Activated CD4-positive, alpha-beta T cell treated with anti-CD3 and anti-CD28 coated beads for 1 hour (primary cell): ENCODE measurements at regions not wholly inside any gene's neighbourhood (a gene's known extent, or its start where the extent isn't known, plus 50 kb on each side); places are given as distances from the start of the nearest gene placed in this dataset.
"Not testable (repeated sequence)": the region's sequence is repeated elsewhere in the genome, so short reads cannot be mapped to it uniquely, and the experiment has no call there.

Experiments used
- DNase-seq: peaks from one replicate; pipeline ENCODE4 v3.0.0-alpha.2; 2020

- DNase-seq, result no peak
Measured at GRCh38 chr6:6750594-6751265, 162.2 kb downstream of the LY86 start.

GRCh38 chr6:6751266-6751596, 162.7 kb downstream of the LY86 start:
- no peak for DNase-seq

DNA sequence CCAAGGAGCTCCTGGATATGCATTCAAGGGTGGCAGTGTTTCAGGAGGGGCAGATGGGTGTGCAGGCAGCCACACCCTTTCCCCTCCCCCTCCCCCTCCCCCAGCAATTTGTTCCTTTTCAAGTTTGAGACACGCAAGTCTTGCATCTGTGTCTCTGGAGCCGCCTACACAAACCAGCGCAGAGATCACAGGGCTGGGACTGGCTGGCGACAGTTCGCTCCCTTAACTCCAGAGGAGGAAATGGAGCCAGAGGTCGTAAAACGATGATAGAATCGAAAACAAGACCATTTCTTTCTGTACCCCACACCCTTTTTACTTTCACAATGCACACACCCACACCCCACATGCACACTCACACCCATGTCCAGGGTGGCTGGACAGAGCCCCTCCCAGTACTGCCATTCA, 163.1 kb downstream of the LY86 start:
- DNase-seq, result no peak

GRCh38 chr6:6752129-6752528, 163.6 kb downstream of the LY86 start:
- no peak for DNase-seq

DNA sequence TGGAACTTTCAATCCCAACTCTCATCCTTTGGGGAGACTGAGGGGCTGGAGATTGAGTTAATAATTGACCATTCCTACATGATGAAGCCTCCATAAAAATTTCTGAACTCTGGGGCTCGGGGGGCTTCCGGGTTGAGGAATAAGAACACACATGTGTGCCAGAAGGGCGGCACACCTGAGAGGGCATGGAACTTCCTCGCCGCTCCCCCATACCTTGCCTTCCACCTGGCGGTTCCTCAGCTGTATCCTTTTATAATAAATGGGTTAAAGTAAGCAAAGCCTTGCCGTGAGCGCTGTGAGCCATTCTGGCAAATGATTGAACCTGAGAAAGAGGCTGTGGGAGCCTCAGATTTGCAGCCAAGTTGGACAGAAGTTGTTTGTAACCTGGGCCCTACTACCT, 164.8 kb downstream of the LY86 start:
- DNase-seq, result no peak

DNA sequence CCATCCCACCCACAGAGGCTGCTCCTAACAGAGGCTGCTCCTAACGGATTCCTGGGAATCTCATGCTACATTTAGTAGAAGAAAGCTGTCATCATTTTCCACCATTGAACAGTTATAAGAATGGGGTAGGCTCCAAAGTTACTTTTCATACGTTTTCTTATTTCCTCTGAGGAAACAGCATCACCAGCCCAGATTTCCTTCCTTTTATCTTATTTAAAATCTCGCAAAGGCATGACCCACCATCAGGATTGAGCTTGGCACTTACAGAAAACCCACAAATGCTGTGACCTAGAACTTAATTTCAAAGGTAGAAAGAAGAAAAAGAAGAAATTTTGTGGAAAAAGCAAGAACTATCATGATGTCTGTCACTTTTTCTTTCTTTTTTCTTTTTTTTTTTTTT, 168.0 kb downstream of the LY86 start:
- no peak for DNase-seq

DNA sequence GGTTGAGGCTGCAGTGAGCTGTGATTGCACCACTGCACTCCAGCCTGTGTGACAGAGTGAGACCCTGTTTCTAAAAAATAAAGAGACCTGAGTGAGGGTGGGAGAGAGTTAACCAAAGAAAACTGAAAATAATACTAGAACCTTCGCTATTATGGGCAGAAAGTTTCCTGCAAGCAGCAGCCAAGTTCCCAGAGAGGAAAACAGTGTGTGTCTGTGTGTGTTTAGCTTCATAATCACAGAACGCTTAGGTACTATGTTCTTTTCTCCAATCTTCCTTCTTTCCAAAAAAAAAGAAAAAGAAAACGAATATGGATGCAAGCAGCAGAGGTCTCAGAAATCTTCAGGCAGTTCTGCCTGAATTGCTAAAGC, 170.0 kb downstream of the LY86 start:
- DNase-seq, result no peak

DNA sequence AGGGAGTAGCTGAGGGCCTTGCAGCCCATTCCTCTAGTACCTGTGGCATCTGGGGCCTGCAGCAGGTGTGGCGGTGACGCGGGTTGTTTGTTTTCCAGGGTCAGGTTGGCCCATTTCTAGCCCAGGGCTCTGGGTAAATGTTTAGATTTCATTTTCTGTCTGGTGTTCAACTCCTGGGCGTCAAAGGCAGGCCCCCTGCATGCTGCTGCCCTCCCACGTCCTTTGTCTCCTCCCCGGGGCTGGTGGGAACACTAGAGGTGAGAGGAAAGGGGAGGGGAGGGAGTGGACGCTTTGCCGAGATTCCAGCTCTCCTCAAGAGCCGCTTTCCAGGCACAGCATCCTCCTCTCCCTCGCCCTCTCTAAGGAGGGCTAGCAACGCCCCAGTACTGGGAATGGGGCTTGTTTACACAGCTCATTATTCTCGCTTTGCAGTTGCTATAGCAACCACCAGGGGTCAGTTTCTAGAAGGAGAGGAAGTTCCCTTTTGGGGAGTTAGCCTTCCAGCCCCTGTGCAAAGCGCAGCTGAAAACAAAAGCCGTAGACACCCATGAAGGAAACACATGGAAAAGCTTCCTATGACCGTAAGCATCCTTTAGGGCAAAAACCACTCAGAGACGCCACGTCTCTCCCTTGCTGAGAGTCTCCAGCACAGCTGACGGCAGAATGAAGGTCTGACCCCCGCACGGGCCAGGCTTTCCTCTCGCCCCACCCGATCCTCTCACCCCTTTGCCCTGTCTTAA, 170.6 kb downstream of the LY86 start:
- DNase-seq, result no peak

GRCh38 chr6:6760002-6760401, 171.5 kb downstream of the LY86 start:
- no peak for DNase-seq

DNA sequence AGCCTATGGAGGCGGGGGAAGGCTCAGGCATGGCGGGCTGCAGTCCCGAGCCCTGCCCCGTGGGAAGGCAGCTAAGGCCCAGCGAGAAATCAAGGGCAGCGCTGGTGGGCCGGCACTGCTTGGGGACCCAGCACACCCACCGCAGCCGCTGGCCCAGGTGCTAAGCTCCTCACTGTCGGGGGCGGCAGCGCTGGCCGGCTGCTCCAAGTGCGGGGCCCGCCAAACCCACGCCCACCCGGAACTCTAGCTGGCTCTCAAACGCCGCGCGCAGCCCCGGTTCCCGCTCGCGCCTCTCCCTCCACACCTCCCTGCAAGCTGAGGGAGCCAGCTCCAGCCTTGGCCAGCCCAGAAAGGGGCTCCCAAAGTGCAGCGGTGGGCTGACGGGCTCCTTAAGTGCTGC, 174.0 kb downstream of the LY86 start:
- not testable (repeated sequence) for DNase-seq

- DNase-seq, result no peak
Measured at GRCh38 chr6:6764764-6765434, 176.4 kb downstream of the LY86 start.

DNA sequence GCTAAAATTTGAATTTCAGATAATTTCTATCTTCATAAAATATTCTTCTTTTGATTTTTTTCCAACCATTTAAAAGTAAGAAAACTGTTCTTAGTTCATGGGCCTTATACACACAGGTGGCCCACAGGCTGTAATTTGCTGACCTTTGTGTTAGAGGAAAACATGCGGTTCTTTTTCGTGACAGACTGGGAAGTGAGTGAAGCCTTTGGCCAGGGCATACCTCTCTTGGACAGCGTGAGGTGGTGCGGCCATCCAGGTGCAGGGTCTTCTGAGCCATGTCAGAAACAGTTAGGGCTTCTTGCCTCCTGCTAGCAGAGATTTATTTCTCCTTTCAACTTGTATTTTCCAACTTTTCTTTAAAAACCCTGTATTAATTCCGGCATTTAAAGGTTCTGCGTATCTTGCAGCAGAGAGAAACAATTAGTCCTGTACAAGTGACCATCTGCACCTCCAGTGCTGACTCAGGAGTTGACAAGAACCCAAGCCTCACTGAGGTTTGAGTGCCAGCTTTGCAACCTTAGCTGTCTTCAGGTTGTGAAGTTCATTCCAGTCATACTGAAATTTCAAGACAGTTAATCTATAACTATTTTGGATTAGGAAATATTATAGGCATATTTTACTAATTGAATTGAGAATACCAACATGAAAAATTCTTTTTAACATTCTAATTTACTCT, 177.8 kb downstream of the LY86 start:
- no peak for DNase-seq

DNA sequence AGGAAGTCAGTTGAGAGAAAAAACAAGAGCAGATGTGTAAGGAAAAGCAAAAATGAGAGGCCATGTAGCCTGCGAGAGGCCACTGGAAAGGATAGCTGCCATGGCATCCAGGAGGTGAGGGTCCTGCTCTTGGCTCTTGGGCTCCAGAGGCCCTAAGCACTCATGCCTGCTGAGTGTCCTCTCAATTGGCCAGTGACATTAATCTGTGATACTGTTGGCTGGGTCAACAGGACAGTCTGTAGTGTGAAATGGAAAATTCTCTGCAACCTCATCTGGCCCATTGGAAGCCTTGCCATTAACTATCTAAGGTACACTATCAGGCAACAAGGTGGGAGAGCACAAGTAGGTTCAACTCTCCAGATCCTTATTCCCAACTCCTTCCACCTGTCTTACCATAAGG, 180.9 kb downstream of the LY86 start:
- no peak for DNase-seq

DNA sequence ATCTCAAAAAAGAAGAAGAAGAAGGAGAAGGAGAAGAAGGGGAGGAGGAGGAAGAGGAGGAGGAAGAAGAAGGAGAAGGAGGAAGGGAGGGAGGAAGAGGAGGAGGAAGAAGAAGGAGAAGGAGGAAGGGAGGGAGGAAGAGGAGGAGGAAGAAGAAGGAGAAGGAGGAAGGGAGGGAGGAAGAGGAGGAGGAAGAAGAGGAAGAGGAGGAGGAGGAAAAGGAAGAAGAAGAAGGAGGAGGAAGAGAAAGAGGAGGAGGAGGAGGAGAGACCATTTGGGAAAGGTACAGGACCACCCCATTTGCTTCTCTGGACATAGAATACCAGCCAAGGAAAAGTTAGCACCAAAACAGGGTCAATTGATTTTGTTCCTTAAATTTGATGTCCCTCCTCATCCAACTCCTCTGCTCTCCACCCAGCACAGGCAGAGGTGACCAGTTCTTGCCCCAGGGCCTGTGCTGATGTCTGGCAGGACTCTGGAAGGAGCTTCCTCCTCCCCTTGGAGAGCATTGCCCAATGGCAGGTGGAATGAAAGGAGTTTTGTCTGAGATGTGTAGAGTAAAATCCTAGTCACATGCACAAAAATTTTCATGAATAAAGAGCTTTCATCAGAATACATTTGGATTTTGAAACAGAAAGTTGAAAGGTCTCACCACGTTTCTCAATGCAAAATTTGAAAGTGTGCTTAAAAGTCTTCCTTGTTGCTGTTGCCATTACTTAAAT, 182.9 kb downstream of the LY86 start:
- DNase-seq, result no peak

- DNase-seq, result no peak
Measured at GRCh38 chr6:6771964-6772363, 183.4 kb downstream of the LY86 start.

- DNase-seq, result no peak
Measured at GRCh38 chr6:6772751-6773150, 184.2 kb downstream of the LY86 start.

- DNase-seq, result no peak
Measured at GRCh38 chr6:6775074-6775473, 186.6 kb downstream of the LY86 start.

- DNase-seq, result no peak
Measured at GRCh38 chr6:6780231-6780630, 191.7 kb downstream of the LY86 start.

DNA sequence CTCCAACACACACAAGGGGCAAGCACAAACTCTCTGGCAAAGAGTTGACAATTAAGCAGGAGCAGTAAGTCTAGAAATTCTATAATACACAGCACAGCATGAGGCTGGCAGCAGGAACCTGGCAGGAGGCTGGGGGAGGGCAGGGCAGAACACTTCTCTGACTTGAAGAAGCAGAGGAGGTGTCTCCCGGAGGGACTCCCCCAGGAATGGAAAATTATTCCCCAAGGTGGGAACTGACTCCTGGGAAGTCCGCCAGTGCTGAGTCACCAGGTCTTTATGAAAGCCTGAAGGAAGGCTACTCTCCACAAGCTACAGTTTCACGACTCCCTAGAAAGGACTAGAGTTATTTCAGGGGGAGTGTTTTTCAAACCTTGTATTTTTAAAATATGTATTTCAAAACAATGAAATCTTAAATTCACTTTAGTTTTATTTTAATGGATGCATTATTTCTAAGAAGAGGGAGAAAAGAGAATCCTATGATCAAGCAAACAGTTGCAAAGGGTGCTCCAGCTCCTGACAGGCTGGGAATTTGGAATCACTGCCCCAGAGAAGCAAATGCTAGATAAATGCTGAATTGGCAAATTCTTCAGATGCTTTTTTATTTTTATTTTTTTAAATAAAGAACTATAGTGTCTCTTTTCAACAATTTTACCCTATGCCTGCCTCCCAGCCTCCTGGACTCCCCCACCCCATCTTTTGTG, 192.8 kb downstream of the LY86 start:
- DNase-seq, result no peak

DNA sequence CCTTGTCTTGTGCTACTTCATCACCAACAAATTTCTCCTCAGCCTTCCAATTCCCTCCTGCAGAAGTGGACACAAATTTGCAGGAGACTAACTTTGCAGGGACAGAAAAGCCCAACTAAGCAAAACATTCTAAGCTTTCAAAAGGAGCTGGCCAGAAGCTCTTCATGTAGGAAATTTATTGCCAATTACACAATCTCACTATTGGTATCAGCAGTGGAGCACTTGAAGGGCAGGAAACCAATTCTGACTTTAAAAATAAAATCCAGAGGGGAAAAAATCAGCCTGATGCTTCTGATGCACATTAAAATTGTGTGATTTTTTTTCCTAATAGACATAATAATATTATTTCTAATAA, 193.3 kb downstream of the LY86 start:
- no peak for DNase-seq

DNA sequence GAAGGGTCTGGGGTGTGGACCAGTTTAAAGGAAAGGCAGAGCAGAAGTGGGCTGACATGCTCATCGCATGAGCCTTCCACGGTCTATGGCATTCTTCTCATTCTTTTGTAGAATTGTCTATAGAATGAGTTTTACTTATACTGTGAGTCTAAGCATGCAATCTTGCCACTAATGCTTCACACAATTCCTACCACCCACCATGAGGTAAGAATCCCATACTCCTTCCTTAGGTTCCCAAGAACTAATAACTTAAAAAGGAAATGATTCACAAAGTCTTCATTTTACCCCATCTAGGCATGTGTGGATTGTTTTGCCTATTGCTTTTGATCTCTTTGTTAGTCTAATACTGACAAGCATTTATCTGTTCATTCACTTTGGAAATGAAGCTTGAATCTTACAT, 195.2 kb downstream of the LY86 start:
- DNase-seq, result no peak

DNA sequence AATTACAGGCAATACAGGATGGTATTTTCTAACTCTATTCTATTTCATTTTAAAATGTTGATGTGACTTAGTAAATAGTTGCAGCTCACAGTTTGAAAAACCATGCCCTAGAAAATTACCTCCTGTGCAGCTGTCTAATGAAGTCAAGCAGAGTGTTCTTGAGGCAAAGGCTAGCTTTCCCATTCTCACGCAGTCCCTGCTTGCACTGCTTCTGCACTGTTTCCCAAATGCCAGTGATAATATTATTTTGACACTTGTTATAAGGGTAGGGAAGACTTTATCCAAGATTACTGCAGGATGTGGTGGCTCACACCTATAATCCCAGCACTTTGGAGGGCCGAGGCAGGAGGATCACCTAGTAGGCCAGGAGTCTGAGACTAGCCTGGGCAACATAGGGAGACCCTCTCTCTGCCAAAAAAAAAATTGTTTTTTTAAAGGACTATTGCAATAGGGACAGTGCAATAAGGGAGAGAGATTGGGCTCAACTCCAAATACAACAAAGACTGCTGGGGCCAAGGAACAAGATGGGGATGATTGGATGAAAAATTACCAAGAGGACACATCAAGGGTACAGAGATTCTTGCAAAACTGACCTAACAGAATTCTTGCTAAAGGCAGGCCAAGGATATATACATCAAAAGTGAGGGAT, 196.1 kb downstream of the LY86 start:
- no peak for DNase-seq
